Chondrocyte (in vitro differentiated cells): ENCODE measurements at regions not wholly inside any gene's neighbourhood (a gene's known extent, or its start where the extent isn't known, plus 50 kb on each side); places are given as distances from the start of the nearest gene placed in this dataset.

Experiments
- DNase-seq: peaks from one replicate; pipeline ENCODE4 v3.0.0; 2021; ENCODE audit warnings: mixed read lengths, low spot score
- H3K27ac Mint-ChIP-seq: one replicate; pipeline ENCODE4 v1.8.0; 2021; ENCODE audit warnings: mild to moderate bottlenecking, moderate library complexity, mixed read lengths; ENCODE audit not compliant: unreplicated experiment
- H3K27me3 Mint-ChIP-seq: 2 replicates; pipeline ENCODE4 v1.8.0; 2021; ENCODE audit warnings: low read depth, mixed read lengths
- H3K36me3 Mint-ChIP-seq: 2 replicates; pipeline ENCODE4 v1.8.0; 2021; ENCODE audit warnings: low read depth, mixed read lengths
- H3K4me1 Mint-ChIP-seq: 2 replicates; pipeline ENCODE4 v1.8.0; 2021; ENCODE audit warnings: low read depth, mild to moderate bottlenecking, mixed read lengths
- H3K4me3 Mint-ChIP-seq: one replicate; pipeline ENCODE4 v1.8.0; 2021; ENCODE audit warnings: mild to moderate bottlenecking, moderate library complexity, mixed read lengths; ENCODE audit not compliant: unreplicated experiment
- H3K9me3 Mint-ChIP-seq: 2 replicates; pipeline ENCODE4 v1.8.0; 2021; ENCODE audit warnings: low read depth, mixed read lengths
- TF ChIP-seq, protein P1 (sequence below): fragments of 200-600 bp; sonication (generic); IDR thresholded peaks from 2 replicates; pipeline ENCODE4 v1.5.0; 2021; ENCODE audit warnings: antibody characterized with exemption, mild to moderate bottlenecking, moderate library complexity

DNA sequence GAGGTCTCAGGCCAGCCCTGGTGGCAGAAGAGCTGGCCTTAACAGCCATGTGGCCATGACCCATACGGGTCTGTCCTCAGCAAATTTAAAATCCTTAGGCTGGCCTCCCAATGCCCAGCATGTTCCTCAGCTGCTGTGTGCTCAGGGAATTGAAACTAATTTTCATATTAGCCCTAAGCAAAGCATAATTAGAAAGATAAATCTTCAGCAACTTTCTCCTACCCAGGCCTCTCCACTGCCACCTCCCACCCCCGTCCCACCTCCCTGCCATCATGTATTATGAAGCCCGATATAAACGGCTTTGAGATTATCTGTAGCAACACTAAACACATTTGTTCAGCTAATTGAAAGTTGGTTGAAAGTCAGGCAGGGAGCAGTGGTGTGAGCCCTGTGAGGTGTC lies 178.8 kb upstream of the NTM start:
- no peak for DNase-seq
- no peaks in the 10 kb centered on the region for H3K36me3 Mint-ChIP-seq
- H3K9me3 Mint-ChIP-seq, result no peaks in the 10 kb centered on the region
- H3K27me3 Mint-ChIP-seq, result peaks cover 53% of the 10 kb centered on the region
- TF ChIP-seq, protein P1, sequence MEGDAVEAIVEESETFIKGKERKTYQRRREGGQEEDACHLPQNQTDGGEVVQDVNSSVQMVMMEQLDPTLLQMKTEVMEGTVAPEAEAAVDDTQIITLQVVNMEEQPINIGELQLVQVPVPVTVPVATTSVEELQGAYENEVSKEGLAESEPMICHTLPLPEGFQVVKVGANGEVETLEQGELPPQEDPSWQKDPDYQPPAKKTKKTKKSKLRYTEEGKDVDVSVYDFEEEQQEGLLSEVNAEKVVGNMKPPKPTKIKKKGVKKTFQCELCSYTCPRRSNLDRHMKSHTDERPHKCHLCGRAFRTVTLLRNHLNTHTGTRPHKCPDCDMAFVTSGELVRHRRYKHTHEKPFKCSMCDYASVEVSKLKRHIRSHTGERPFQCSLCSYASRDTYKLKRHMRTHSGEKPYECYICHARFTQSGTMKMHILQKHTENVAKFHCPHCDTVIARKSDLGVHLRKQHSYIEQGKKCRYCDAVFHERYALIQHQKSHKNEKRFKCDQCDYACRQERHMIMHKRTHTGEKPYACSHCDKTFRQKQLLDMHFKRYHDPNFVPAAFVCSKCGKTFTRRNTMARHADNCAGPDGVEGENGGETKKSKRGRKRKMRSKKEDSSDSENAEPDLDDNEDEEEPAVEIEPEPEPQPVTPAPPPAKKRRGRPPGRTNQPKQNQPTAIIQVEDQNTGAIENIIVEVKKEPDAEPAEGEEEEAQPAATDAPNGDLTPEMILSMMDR, result no peak
- no peak overlapping the region for H3K27ac Mint-ChIP-seq
- H3K4me1 Mint-ChIP-seq, result peaks cover 9% of the 10 kb centered on the region
- H3K4me3 Mint-ChIP-seq, result no peak overlapping the region

GRCh38 chr11:131192628-131193027 lies 177.8 kb upstream of the NTM start:
- no peaks in the 10 kb centered on the region for H3K9me3 Mint-ChIP-seq
- H3K4me1 Mint-ChIP-seq, result peaks cover 9% of the 10 kb centered on the region
- TF ChIP-seq, protein P1, result no peak
- no peak for DNase-seq
- no peaks in the 10 kb centered on the region for H3K36me3 Mint-ChIP-seq
- no peak overlapping the region for H3K27ac Mint-ChIP-seq
- peaks cover 51% of the 10 kb centered on the region for H3K27me3 Mint-ChIP-seq
- no peak overlapping the region for H3K4me3 Mint-ChIP-seq

GRCh38 chr11:131193031-131193501 lies 177.3 kb upstream of the NTM start:
- DNase-seq, result no peak
- TF ChIP-seq, protein P1, result no peak
- Mint-ChIP-seq H3K27ac (no peak overlapping the region), H3K4me1 (peaks cover 9% of the 10 kb centered on the region), H3K9me3 (no peaks in the 10 kb centered on the region), H3K4me3 (no peak overlapping the region), H3K36me3 (no peaks in the 10 kb centered on the region), H3K27me3 (peaks cover 52% of the 10 kb centered on the region)

DNA sequence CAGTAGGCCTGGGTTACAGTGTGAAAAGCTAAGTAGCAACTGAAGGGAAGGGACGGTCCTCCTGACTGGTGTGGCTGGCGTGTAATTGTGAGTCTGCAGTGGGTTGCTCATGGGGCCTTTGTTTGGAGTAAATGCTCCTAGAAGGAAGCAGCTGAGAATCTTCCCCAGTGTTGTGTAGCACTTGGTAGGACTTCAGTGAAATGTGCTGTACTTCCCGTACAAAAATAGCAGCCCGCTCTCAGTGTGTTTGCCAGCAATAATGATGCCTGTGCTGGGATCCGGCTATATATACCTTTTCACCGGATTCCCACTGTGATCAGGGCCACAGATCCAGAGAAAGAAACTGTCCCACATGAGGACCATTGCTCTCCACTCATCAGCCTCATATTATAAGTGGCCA lies 175.7 kb upstream of the NTM start:
- H3K27me3 Mint-ChIP-seq, result peaks cover 54% of the 10 kb centered on the region

DNA sequence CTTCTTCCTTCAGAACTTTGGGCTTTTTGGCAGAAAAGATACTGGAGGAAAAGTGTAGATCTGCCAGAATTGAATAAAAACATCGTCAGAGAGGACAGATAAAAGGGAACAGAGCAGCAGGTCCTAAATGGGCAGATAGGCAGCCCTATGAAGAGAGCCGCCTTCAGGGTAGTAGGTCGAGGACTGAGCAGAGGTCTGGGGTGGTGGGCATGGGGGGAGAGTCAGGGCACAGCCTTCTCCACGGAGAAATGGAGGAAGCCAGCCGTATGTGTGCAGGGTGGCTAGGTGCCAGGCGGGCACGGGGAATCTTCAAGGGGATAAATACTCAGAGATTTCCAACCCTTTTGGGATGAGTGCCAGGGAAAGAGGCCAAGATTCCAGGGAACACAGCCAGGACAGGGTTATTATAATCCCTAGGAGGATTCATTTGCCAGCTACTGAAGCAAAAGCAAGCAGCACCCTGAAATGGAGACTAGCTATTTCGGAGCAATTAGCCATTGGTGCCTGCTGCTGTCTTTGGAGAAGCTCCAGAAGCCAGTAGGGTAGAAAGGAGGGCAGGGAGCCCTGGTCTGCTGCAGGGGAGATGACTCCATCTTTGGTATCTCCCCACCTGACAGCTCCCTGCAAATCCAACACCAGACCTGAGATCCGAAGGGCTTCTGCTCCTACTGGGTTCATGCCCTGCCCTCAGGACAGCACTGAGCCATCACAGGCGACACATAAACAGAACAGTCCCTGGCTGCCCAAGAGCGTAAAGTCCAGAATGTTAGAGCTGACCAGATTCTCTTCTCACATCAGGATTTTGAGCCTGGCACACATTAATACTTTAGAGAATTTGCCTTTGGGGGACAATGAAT lies 174.5 kb upstream of the NTM start:
- no peaks in the 10 kb centered on the region for H3K9me3 Mint-ChIP-seq
- H3K27me3 Mint-ChIP-seq, result peaks cover 60% of the 10 kb centered on the region
- H3K27ac Mint-ChIP-seq, result peak overlapping the region; percentile 27
- H3K4me1 Mint-ChIP-seq, result peaks cover 9% of the 10 kb centered on the region
- H3K4me3 Mint-ChIP-seq, result no peak overlapping the region
- DNase-seq, result no peak
- H3K36me3 Mint-ChIP-seq, result no peaks in the 10 kb centered on the region
- TF ChIP-seq, protein P1, result no peak

More for the DNA sequence above, 175.7 kb upstream of the NTM start:
- no peak for DNase-seq
- TF ChIP-seq, protein P1, result no peak
- peaks cover 9% of the 10 kb centered on the region for H3K4me1 Mint-ChIP-seq
- H3K4me3 Mint-ChIP-seq, result no peak overlapping the region
- H3K36me3 Mint-ChIP-seq, result no peaks in the 10 kb centered on the region
- no peaks in the 10 kb centered on the region for H3K9me3 Mint-ChIP-seq
- H3K27ac Mint-ChIP-seq, result no peak overlapping the region
